ENCODE measurements at regions not wholly inside any gene's neighbourhood (a gene's known extent, or its start where the extent isn't known, plus 50 kb on each side); places are given as distances from the start of the nearest gene placed in this dataset.
"Not testable (repeated sequence)": the region's sequence is repeated elsewhere in the genome, so short reads cannot be mapped to it uniquely, and the experiment has no call there.

DNA sequence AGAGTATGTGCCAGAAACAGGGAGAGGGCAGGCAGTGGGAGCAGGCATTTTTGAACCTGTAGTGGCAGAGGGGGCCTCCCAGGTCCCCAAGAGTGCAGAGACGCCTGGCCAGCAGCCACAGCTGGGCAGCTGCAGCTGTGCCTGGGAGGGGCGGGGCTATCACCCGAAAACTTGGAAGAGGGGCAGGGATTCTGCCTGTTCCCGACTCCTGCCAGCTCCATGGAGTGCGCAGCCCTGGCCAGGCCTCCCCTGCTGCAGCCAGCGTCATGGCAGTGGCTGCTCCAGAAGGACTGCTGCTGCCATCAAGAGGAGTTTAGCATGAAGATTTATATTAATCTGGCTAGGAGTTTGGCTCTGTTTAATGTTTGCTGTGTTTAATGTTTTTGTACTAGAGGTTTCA lies 532.1 kb upstream of the PITX2 start:
- H3K27me3 ChIP-seq (ENCODE audit: control insufficient read depth in 4 of 4, insufficient read depth in 4 of 4, low read length in 3 of 4): no peaks in the 10 kb centered on the region
- no peak overlapping the region for H3K4me3 ChIP-seq (ENCODE audit: low read depth in 1 of 3, low read length in 3 of 3)
- no peak for TF ChIP-seq JUND (IDR thresholded peaks at IDR 0.05)
- 60% methylated on average over 6 of the region's 6 CpGs for WGBS
- no peak overlapping the region for H3K27ac ChIP-seq (ENCODE audit: low read depth in 1 of 2, low read length in 2 of 2)
- no peaks in the 10 kb centered on the region for H3K36me3 ChIP-seq (ENCODE audit: control insufficient read depth in 4 of 4, insufficient read depth in 3 of 4, low read depth in 1 of 4, low read length in 3 of 4)
- H3K9ac ChIP-seq (ENCODE audit: low read depth in 1 of 2, low read length in 2 of 2): no peak overlapping the region
- DNase-seq (ENCODE audit: low spot score): no peak
- H3K4me1 ChIP-seq (ENCODE audit: control insufficient read depth in 4 of 4, insufficient read depth in 4 of 4, low read length in 3 of 4): no peaks in the 10 kb centered on the region
- H3K9me3 ChIP-seq (ENCODE audit: control insufficient read depth in 4 of 4, low read length in 3 of 4): no peaks in the 10 kb centered on the region

DNA sequence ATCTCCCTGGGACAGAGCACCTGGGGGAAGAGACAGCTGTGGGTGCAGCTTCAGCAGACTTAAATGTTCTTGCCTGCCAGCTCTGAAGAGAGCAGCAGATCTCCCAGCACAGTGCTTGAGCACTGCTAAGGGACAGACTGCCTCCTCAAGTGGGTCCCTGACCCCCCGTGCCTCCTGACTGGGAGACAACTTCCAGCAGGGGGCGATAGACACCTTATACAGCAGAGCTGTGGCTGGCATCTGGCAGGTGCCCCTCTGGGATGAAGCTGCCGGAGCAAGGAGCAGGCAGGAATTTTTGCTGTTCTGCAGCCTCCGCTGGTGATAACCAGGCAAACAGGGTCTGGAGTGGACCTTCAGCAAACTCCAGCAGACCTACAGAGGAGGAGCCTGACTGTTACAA lies 541.7 kb upstream of the PITX2 start:
- H3K9me3 ChIP-seq (ENCODE audit: control insufficient read depth in 4 of 4, low read length in 3 of 4); H3K27me3 ChIP-seq (ENCODE audit: control insufficient read depth in 4 of 4, insufficient read depth in 4 of 4, low read length in 3 of 4); H3K36me3 ChIP-seq (ENCODE audit: control insufficient read depth in 4 of 4, insufficient read depth in 3 of 4, low read depth in 1 of 4, low read length in 3 of 4); H3K27ac ChIP-seq (ENCODE audit: low read depth in 1 of 2, low read length in 2 of 2); H3K4me3 ChIP-seq (ENCODE audit: low read depth in 1 of 3, low read length in 3 of 3); H3K9ac ChIP-seq (ENCODE audit: low read depth in 1 of 2, low read length in 2 of 2); H3K4me1 ChIP-seq (ENCODE audit: control insufficient read depth in 4 of 4, insufficient read depth in 4 of 4, low read length in 3 of 4); DNase-seq (ENCODE audit: low spot score): not testable (repeated sequence)
- WGBS: 56% methylated on average over 4 of the region's 4 CpGs

DNA sequence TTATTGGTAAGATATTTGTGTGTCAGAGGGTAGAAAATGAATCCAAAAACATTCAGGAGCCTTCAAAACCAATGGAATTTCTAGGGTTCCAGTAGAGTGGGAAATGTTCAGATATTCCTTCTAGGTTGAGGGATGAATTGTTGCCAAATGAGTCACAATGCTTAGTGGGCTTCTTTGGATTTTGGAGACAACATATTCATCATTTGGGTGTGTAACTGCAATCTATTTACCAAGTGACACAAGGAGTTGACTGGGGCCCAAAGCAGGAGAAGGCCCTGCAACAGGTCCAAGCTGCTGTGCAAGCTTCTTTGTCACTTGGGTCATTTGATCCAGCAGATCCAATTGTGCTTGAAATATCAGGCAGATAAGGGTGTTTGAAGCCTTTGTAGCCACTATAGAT lies 551.5 kb upstream of the PITX2 start:
- Histone ChIP-seq H3K9me3 (ENCODE audit: control insufficient read depth in 4 of 4, low read length in 3 of 4) (no peaks in the 10 kb centered on the region), H3K4me1 (ENCODE audit: control insufficient read depth in 4 of 4, insufficient read depth in 4 of 4, low read length in 3 of 4) (no peaks in the 10 kb centered on the region), H3K9ac (ENCODE audit: low read depth in 1 of 2, low read length in 2 of 2) (no peak overlapping the region), H3K36me3 (ENCODE audit: control insufficient read depth in 4 of 4, insufficient read depth in 3 of 4, low read depth in 1 of 4, low read length in 3 of 4) (no peaks in the 10 kb centered on the region), H3K27me3 (ENCODE audit: control insufficient read depth in 4 of 4, insufficient read depth in 4 of 4, low read length in 3 of 4) (no peaks in the 10 kb centered on the region), H3K27ac (ENCODE audit: low read depth in 1 of 2, low read length in 2 of 2) (no peak overlapping the region), H3K4me3 (ENCODE audit: low read depth in 1 of 3, low read length in 3 of 3) (no peak overlapping the region)
- DNase-seq (ENCODE audit: low spot score): no peak
- TF ChIP-seq GABPA (IDR thresholded peaks at IDR 0.05 in 1 of 2, conservative IDR thresholded peaks at IDR 0.05 in 1 of 2): no peak
- TF ChIP-seq, protein P1, sequence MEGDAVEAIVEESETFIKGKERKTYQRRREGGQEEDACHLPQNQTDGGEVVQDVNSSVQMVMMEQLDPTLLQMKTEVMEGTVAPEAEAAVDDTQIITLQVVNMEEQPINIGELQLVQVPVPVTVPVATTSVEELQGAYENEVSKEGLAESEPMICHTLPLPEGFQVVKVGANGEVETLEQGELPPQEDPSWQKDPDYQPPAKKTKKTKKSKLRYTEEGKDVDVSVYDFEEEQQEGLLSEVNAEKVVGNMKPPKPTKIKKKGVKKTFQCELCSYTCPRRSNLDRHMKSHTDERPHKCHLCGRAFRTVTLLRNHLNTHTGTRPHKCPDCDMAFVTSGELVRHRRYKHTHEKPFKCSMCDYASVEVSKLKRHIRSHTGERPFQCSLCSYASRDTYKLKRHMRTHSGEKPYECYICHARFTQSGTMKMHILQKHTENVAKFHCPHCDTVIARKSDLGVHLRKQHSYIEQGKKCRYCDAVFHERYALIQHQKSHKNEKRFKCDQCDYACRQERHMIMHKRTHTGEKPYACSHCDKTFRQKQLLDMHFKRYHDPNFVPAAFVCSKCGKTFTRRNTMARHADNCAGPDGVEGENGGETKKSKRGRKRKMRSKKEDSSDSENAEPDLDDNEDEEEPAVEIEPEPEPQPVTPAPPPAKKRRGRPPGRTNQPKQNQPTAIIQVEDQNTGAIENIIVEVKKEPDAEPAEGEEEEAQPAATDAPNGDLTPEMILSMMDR (IDR thresholded peaks at IDR 0.05; ENCODE audit: low read depth, low read length, missing input control): no peak
- TF ChIP-seq YY1 (IDR thresholded peaks at IDR 0.05): no peak
- TF ChIP-seq, protein P2, sequence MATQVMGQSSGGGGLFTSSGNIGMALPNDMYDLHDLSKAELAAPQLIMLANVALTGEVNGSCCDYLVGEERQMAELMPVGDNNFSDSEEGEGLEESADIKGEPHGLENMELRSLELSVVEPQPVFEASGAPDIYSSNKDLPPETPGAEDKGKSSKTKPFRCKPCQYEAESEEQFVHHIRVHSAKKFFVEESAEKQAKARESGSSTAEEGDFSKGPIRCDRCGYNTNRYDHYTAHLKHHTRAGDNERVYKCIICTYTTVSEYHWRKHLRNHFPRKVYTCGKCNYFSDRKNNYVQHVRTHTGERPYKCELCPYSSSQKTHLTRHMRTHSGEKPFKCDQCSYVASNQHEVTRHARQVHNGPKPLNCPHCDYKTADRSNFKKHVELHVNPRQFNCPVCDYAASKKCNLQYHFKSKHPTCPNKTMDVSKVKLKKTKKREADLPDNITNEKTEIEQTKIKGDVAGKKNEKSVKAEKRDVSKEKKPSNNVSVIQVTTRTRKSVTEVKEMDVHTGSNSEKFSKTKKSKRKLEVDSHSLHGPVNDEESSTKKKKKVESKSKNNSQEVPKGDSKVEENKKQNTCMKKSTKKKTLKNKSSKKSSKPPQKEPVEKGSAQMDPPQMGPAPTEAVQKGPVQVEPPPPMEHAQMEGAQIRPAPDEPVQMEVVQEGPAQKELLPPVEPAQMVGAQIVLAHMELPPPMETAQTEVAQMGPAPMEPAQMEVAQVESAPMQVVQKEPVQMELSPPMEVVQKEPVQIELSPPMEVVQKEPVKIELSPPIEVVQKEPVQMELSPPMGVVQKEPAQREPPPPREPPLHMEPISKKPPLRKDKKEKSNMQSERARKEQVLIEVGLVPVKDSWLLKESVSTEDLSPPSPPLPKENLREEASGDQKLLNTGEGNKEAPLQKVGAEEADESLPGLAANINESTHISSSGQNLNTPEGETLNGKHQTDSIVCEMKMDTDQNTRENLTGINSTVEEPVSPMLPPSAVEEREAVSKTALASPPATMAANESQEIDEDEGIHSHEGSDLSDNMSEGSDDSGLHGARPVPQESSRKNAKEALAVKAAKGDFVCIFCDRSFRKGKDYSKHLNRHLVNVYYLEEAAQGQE (IDR thresholded peaks at IDR 0.05): no peak
- TF ChIP-seq HNF4G (IDR thresholded peaks at IDR 0.05): no peak
- no peak for TF ChIP-seq FOXA2 (IDR thresholded peaks at IDR 0.05)
- TF ChIP-seq SP1 (IDR thresholded peaks at IDR 0.05): no peak
- no peak for TF ChIP-seq JUND (IDR thresholded peaks at IDR 0.05)
- TF ChIP-seq EGR1 (IDR thresholded peaks at IDR 0.05; ENCODE audit: low read depth in 2 of 2): no peak
- no peak for TF ChIP-seq NR2F2 (IDR thresholded peaks at IDR 0.05)
- no peak for TF ChIP-seq RAD21 (IDR thresholded peaks at IDR 0.05)
- TF ChIP-seq HNF4A (conservative IDR thresholded peaks at IDR 0.05): no peak

All from liver (tissue), 8 donors.